BJ (cell line): ENCODE measurements at regions not wholly inside any gene's neighbourhood (a gene's known extent, or its start where the extent isn't known, plus 50 kb on each side); places are given as distances from the start of the nearest gene placed in this dataset.
"Not testable (repeated sequence)": the region's sequence is repeated elsewhere in the genome, so short reads cannot be mapped to it uniquely, and the experiment has no call there.

Experiments used
- CTCF ChIA-PET: fragments of 350-600 bp; formaldehyde crosslinking; extraction: SDS; loops from one replicate; lab custom pipeline; 2021; ENCODE audit warnings: antibody characterized with exemption, inconsistent platforms; lab: Yijun Ruan, JAX
- POLR2A ChIA-PET: fragments of 300-600 bp; sonication (Branson Sonifier 250); formaldehyde crosslinking; extraction: SDS; loops from one replicate; lab custom pipeline; 2021; ENCODE audit warnings: antibody characterized with exemption; lab: Charles Lee
- DNase-seq: peaks from one replicate; pipeline ENCODE4 v3.0.0-alpha.2; 2011; ENCODE audit warnings: low read depth
- H3K27me3 ChIP-seq: 2 replicates; pipeline ENCODE4 v1.6.0; 2011; ENCODE audit warnings: low read length; ENCODE audit not compliant: control insufficient read depth, insufficient read depth
- H3K36me3 ChIP-seq: 2 replicates; pipeline ENCODE4 v1.5.1; 2011; ENCODE audit warnings: low read length; ENCODE audit not compliant: control insufficient read depth, insufficient read depth
- H3K4me3 ChIP-seq: 2 replicates; pipeline ENCODE4 v1.5.1; 2011; ENCODE audit warnings: low read depth, mild to moderate bottlenecking, control low read depth, low read length
- CTCF ChIP-seq: IDR thresholded peaks from 2 replicates; pipeline ENCODE4 v1.5.1; 2011; ENCODE audit warnings: low read depth, mild to moderate bottlenecking, control low read depth, inconsistent platforms, low read length, moderate library complexity; ENCODE audit not compliant: insufficient read depth

DNA sequence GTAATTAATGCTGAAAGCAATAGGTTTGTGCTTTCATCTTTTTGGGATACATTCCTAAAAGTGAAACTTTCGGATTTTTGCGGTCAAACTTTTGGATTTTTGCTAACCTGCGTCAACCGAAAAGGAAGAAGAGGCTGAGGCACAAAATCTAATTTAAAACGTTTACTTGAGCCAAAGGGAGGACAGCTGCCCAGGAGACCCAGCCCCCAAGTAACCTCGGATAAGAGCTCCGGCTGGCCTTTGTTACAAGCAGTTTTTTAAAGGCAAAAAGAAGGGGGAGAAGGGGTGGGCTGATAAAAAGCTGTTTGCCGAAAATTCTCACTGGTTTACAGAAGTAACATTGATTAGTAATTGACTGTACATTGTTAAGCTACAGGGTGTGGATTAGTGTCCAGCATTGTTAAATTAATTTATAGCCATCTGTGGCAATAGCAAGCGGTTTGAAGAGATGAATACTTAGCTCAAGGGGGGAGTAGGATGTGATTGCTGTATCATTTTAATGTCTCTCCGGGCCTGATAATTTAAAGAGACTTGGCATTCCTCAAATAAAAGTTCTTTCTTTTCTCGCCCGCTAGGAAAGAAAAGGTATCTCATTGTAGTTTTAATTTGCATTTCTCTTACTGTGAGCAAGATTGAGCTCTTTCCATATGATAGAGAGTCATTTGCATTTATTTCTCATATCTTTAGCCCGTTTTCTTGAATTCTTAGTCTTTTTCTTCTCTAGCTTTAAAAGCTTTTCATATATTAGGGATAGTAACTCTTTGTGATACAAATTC, 59.1 kb upstream of the USP9X start:
- ChIA-PET POLR2A (interaction anchor here (0.6 kb wide), 1 partner anchor 59 kb away, joined by 6 read pairs; the partner anchor contains the start of gene USP9X), CTCF (interaction anchor here (0.6 kb wide), 1 partner anchor 32 kb away, joined by 6 read pairs; no protein-coding TSS in a partner anchor)
- Histone ChIP-seq H3K36me3 (no peaks in the 10 kb centered on the region), H3K4me3 (no peak overlapping the region), H3K27me3 (no peaks in the 10 kb centered on the region)
- DNase-seq = no peak
- no peak for TF ChIP-seq CTCF

DNA sequence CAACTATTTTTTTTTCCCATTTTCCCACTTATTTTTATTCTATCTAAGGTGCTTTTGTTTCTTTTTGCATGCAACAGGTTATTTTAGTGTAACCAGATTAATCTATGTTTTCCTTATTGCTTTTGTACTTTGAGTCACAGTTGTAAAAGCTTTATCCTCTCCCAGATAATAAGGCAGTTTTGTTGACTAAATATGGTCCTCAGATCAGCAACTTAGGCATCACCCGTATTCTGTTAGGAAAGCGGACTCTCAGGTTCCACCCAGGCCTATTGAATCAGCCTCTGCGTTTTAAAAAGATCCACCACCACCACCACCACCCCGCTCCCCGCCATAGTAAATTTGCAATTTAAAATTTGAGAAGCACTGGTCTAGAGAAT, 58.6 kb upstream of the USP9X start:
- DNase-seq = no peak
- no peak for TF ChIP-seq CTCF
- Histone ChIP-seq H3K36me3 (no peaks in the 10 kb centered on the region), H3K27me3 (no peaks in the 10 kb centered on the region), H3K4me3 (no peak overlapping the region)
- ChIA-PET CTCF (no interaction called here), POLR2A (interaction anchor here (0.6 kb wide), 1 partner anchor 58 kb away, joined by 6 read pairs; the partner anchor contains the start of gene USP9X)

GRCh38 chrX:41029332-41029731, 55.9 kb upstream of the USP9X start:
- Histone ChIP-seq H3K36me3 (no peaks in the 10 kb centered on the region), H3K4me3 (no peak overlapping the region), H3K27me3 (no peaks in the 10 kb centered on the region)
- no peak for DNase-seq
- TF ChIP-seq CTCF = no peak
- CTCF ChIA-PET = no interaction called here
- POLR2A ChIA-PET = no interaction called here

GRCh38 chrX:41031256-41031967, 53.8 kb upstream of the USP9X start:
- Histone ChIP-seq H3K27me3 (no peaks in the 10 kb centered on the region), H3K36me3 (no peaks in the 10 kb centered on the region), H3K4me3 (no peak overlapping the region)
- DNase-seq = no peak
- CTCF ChIA-PET = no interaction called here
- TF ChIP-seq CTCF = no peak
- POLR2A ChIA-PET = no interaction called here

- Histone ChIP-seq H3K36me3 (no peaks in the 10 kb centered on the region), H3K27me3 (no peaks in the 10 kb centered on the region), H3K4me3 (no peak overlapping the region)
- ChIA-PET CTCF (no interaction called here), POLR2A (no interaction called here)
- no peak for TF ChIP-seq CTCF
- DNase-seq = no peak
These were observed 51.9 kb upstream of the USP9X start for GRCh38 chrX:41033299-41033698.

GRCh38 chrX:41034902-41035301, 50.3 kb upstream of the USP9X start:
- H3K4me3 ChIP-seq, CTCF ChIA-PET, H3K36me3 ChIP-seq, DNase-seq, POLR2A ChIA-PET, H3K27me3 ChIP-seq: not testable (repeated sequence)
